Embryonic facial prominence (tissue), 1 donor: ENCODE measurements at regions not wholly inside any gene's neighbourhood (a gene's known extent, or its start where the extent isn't known, plus 50 kb on each side); places are given as distances from the start of the nearest gene placed in this dataset.
A peak's percentile ranks its signal among the peaks of the same experiment; 100 is the strongest.

Experiments used
- DNase-seq: peaks from one replicate; pipeline ENCODE4 v3.0.0-alpha.2; 2016; ENCODE audit errors: extremely low spot score

DNA sequence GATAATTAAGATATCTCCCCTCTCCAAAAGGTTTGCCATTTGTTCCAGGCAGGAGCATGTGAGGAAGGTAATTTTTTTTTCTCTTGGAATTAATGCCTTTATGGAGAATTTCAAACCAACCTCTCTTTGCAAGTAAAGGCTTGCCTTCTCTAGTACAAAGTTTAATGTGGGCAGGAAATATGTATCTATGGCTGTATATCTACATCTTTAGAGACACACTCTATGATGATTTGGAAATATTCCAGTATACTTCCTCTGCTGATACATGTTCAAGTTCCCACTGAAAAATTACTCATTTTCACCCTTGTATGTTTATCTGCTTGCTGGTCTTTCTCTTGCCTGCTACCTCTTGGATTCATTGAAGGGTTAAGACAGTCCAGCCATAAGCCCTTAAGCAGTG lies 83.5 kb upstream of the SEMA6A start:
- DNase-seq: no peak

- DNase-seq: no peak
Observed at GRCh38 chr5:116655431-116655830, 80.8 kb upstream of the SEMA6A start.

DNA sequence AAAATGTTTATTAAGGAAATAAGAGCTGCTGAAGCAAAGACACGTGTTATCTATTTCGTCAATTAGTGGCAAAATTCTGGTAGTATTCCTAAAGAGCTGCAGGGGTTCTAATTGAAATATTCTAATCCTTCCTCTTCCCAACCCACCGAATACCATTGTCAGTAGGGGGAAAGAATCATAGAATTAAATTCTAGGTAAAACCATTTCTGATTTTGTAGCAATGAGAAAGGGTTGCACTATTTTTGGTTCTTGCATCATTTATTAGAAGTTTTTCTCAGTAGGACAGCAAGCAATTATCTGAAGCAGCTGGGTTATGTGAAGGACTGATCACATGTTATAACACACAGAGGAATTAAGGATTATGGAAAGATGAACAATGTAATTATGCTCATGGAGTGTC lies 80.3 kb upstream of the SEMA6A start:
- DNase-seq: no peak

DNA sequence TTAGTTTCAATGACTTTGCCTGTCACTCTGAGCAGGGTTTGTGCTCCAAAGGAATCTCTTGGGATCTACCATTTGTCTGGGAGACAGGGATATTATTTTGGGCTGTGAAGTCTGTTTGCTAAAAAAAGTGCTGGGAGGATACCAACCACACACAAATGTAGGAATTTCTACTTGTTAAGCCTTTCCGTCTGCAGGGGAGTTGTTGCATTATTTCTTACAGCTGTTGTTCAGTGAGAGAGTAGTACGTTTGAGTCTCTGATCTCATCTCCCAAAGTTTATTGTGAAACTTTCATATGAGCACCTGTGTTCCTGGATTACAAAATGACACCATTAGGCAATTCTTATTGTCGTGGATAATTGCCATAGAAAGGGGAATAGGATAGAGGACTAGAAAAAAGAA lies 78.3 kb upstream of the SEMA6A start:
- DNase-seq: peak; percentile 24

GRCh38 chr5:116652196-116652729 lies 77.6 kb upstream of the SEMA6A start:
- DNase-seq: peak; percentile 47

- no peak for DNase-seq
Observed at GRCh38 chr5:116651653-116652052, 77.0 kb upstream of the SEMA6A start.

- no peak for DNase-seq
Observed at GRCh38 chr5:116650964-116651363, 76.3 kb upstream of the SEMA6A start.

- DNase-seq: no peak
Observed at GRCh38 chr5:116650544-116650943, 75.9 kb upstream of the SEMA6A start.

DNA sequence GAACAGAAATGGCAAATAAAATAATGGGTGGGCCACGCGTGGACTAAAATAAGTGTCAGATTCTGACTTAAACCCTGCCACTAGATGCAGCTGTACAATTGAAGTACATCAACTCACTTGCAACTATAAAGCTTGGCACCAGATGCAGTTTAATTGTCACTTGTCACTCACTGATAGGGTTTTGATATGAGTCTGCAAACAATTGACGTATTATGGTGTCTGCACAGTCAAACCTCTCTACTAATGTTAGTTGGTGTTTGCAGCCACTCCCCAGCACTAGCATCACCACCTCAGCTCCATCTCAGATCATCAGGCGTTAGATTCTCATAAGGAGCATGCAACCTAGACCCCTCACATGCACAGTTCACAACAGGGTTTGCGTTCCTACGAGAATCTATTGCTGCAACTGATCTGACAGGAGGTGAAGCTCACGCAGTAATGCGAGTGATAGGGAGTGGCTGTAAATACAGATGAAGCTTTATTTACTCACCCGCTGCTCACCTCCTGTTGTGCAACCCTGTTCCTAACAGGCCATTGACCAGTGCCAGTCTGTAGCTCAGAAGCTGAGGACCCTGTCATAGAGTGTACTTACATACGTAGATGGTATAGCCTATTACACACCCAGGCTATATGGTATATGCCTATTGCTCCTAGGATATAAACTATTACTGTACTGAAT lies 72.1 kb upstream of the SEMA6A start:
- DNase-seq: no peak

DNA sequence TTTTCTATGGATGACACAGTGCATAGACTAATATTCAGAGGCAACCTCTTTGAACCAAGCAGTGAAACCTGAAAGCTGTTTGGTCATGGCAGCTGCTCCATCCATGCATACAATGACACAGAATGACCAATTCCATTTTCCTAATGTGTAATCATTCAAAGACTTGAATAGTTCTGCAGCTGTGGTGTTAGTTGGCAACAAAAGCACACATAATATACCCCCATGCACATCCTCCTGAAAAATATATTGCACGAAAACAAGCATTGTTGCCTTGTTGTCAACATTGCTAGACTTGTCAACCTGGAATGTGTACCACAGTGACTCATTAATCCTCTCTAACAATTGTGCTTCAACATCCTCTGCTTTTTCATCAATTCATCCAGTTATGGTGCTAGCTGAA lies 71.0 kb upstream of the SEMA6A start:
- DNase-seq: no peak

- DNase-seq: no peak
Observed at GRCh38 chr5:116640236-116640635, 65.6 kb upstream of the SEMA6A start.

- no peak for DNase-seq
Observed at GRCh38 chr5:116637149-116637740, 62.6 kb upstream of the SEMA6A start.

DNA sequence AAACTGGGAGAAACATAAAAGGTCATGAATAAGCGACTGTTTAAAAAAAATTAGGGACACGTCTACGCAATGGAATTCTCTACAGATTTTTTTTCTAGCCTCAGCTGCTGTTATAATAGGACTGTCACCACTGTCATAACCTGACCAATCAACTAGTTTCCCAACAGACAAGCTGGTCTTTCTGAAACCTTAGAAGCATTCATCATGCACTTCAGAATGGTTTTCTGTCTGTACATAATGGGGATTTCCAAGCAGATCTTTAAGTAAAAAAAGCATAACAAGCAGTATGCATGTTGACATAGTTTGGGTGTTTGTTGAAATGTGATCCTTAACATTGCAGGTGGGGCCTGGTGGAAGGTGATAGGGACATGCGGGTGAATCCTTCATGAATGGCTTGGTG lies 58.3 kb upstream of the SEMA6A start:
- DNase-seq: no peak

- no peak for DNase-seq
Observed at GRCh38 chr5:116631147-116631546, 56.5 kb upstream of the SEMA6A start.

DNA sequence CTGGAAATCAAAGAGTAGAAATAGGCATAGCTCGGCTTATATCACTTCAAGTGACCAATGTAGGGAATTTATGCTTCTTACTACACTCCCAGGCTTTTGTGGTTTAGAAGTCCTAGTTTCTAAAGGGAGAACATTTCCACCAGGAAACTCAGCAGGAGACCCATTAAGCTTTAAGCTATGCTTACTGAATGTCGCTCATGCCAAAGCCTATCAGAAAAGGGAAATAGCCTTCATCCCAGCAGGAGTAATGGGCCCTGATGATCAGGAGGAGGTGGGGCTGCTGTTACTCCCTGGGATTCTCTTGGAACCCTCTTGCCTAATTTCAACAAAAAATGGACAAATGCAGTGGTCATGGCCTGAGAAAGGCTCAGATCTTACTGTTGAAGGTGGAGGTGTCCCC lies 54.5 kb upstream of the SEMA6A start:
- no peak for DNase-seq

DNA sequence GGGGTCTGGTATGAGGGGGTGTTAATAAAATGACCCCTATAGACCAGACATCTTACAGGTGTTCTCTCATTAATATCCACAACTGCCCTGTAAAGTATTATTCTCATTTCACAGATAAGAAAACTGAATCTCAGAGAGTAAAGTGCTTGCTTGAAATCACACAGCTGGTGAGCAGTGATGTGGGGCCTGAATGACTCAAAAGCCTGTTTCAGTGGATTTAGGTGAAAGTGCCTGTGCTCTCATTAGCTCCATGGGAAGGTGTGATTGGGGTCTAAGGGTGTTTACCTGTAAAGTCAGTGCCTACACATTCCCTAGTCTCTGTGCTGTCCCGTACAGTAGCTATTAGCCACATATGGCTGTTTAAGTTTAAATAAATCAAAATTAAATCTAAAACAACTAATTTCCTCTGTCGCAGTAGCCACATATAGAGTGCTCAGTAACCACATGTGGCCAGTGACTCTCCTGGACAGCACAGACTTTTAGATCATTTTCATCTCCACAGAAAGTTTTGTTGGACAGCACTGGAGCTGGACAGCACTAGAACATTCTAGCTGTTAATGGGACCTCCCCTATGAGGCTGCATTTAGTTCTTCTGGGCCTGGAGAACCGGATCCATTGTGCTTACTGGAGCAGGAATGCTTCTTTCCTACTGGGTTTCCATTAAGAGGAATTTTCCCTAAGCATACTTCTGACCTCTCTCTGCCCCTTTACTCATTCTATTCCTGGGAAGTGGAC lies 52.5 kb upstream of the SEMA6A start:
- DNase-seq: no peak

DNA sequence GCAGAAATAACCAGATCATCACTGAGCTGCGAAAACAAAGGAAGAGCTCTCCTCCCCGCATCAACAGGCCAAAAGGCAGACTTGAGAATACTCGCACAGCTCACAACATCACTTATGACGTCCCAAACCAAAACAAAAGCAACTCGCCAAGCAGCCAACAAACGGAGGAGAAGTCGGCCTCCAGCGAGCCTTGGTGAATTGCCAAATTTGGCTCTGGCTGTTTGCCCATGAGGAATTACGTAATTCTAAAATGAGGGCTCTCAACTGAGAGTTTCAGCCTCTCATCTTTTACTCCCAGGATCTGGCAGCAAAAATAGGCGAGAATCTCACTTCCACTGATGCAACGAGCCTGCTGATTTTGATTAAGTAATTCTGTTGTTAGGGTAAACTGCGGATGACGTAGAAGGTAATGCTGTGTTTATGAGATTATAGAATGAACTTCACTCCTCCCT lies 51.7 kb upstream of the SEMA6A start:
- DNase-seq: peak; percentile 69
